HL-60 (cell line): ENCODE measurements at regions not wholly inside any gene's neighbourhood (a gene's known extent, or its start where the extent isn't known, plus 50 kb on each side); places are given as distances from the start of the nearest gene placed in this dataset.

ENCODE experiments used
- DNase-seq, 2 experiments: peaks; one replicate each; pipeline ENCODE4 v3.0.0-alpha.2; 2010 to 2020; ENCODE audit warnings: low read depth in 1 of 2, low spot score in 1 of 2
- H3K27ac ChIP-seq: fragments of 250-450 bp; sonication (Bioruptor Pico); replicated peaks from 2 replicates; pipeline ENCODE4 v1.5.1; 2020; ENCODE audit warnings: mild to moderate bottlenecking, moderate library complexity
- H3K27me3 ChIP-seq: fragments of 250-450 bp; sonication (Bioruptor Pico); 2 replicates; pipeline ENCODE4 v1.5.1; 2021; ENCODE audit warnings: mild to moderate bottlenecking, moderate library complexity; ENCODE audit not compliant: insufficient read depth, poor library complexity, severe bottlenecking
- H3K4me3 ChIP-seq: replicated peaks from 2 replicates; pipeline ENCODE4 v1.5.1; 2011; ENCODE audit warnings: mild to moderate bottlenecking, control low read depth, low read length; ENCODE audit not compliant: insufficient read depth
- GABPA ChIP-seq: IDR thresholded peaks from 2 replicates; pipeline ENCODE4 v1.6.1; 2012; ENCODE audit warnings: low read depth
- POLR2AphosphoS5 ChIP-seq: IDR thresholded peaks from 2 replicates; pipeline ENCODE4 v1.6.1; 2012; ENCODE audit warnings: low read depth
- REST ChIP-seq: IDR thresholded peaks from 2 replicates; pipeline ENCODE4 v1.6.1; 2012; ENCODE audit warnings: low read depth; ENCODE audit not compliant: insufficient replicate concordance
- SPI1 ChIP-seq: IDR thresholded peaks from 2 replicates; pipeline ENCODE4 v1.6.1; 2012; ENCODE audit warnings: low read depth, mild to moderate bottlenecking, borderline replicate concordance
- TF ChIP-seq, protein P1 (sequence below): IDR thresholded peaks from one replicate; pipeline ENCODE4 v1.5.1; 2011; ENCODE audit warnings: low read length, control low read depth, inconsistent platforms; ENCODE audit not compliant: insufficient read depth

- no peak for TF ChIP-seq SPI1
- no peak for TF ChIP-seq GABPA
- TF ChIP-seq REST = no peak
- TF ChIP-seq, protein P1, sequence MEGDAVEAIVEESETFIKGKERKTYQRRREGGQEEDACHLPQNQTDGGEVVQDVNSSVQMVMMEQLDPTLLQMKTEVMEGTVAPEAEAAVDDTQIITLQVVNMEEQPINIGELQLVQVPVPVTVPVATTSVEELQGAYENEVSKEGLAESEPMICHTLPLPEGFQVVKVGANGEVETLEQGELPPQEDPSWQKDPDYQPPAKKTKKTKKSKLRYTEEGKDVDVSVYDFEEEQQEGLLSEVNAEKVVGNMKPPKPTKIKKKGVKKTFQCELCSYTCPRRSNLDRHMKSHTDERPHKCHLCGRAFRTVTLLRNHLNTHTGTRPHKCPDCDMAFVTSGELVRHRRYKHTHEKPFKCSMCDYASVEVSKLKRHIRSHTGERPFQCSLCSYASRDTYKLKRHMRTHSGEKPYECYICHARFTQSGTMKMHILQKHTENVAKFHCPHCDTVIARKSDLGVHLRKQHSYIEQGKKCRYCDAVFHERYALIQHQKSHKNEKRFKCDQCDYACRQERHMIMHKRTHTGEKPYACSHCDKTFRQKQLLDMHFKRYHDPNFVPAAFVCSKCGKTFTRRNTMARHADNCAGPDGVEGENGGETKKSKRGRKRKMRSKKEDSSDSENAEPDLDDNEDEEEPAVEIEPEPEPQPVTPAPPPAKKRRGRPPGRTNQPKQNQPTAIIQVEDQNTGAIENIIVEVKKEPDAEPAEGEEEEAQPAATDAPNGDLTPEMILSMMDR = no peak
- TF ChIP-seq POLR2AphosphoS5 = no peak
- H3K27me3 ChIP-seq = no peaks in the 10 kb centered on the region
- DNase-seq = peak in 1 of 2 experiments; percentile 1
- H3K4me3 ChIP-seq = no peak overlapping the region
- H3K27ac ChIP-seq = no peak overlapping the region
Measured at GRCh38 chr4:111064342-111064993, 441.6 kb upstream of the PITX2 start.

- Histone ChIP-seq H3K27ac (no peak overlapping the region), H3K4me3 (no peak overlapping the region), H3K27me3 (no peaks in the 10 kb centered on the region)
- no peak for DNase-seq
- TF ChIP-seq SPI1 = no peak
- TF ChIP-seq REST = no peak
- no peak for TF ChIP-seq POLR2AphosphoS5
- TF ChIP-seq, protein P1 = no peak
- no peak for TF ChIP-seq GABPA
Measured at GRCh38 chr4:111066001-111066400, 443.1 kb upstream of the PITX2 start.

DNA sequence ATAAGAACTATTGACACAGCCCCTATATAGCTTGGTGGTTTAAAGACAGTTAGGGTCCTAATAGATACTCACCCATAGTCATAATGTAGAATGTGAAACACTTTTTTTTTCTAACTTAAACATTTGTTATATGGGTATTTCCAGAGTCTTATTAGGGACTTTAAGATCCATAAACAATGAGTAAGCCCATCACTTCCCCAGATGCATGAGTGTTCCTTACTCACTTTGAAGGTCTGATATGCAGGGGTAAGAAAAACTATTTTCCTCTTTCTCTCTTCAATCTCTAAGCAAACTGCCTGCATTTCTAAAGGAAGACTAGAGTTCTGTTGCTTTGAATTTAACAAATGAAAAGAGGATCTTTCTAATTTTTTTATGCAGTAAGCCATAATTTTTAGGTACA is 443.6 kb upstream of the PITX2 start:
- H3K27me3 ChIP-seq = no peaks in the 10 kb centered on the region
- DNase-seq = no peak
- H3K4me3 ChIP-seq = no peak overlapping the region
- TF ChIP-seq, protein P1 = no peak
- TF ChIP-seq GABPA = no peak
- no peak for TF ChIP-seq REST
- TF ChIP-seq SPI1 = no peak
- no peak for TF ChIP-seq POLR2AphosphoS5
- H3K27ac ChIP-seq = no peak overlapping the region
